ENCODE measurements at regions not wholly inside any gene's neighbourhood (a gene's known extent, or its start where the extent isn't known, plus 50 kb on each side); places are given as distances from the start of the nearest gene placed in this dataset.

- Histone ChIP-seq H3K4me3 (ENCODE audit: low read depth, low read length) (no peak overlapping the region), H3K4me1 (peaks cover 4% of the 10 kb centered on the region), H3K79me2 (no peaks in the 10 kb centered on the region), H3K4me2 (ENCODE audit: low read length) (no peak overlapping the region), H2AFZ (no peak overlapping the region), H3K27ac (no peak overlapping the region), H3K9me3 (ENCODE audit: control insufficient read depth, low read length) (no peaks in the 10 kb centered on the region), H3K27me3 (ENCODE audit: control insufficient read depth, insufficient read depth, low read length) (no peaks in the 10 kb centered on the region), H3K36me3 (ENCODE audit: control insufficient read depth, insufficient read depth, low read length) (no peaks in the 10 kb centered on the region), H3K9ac (no peak overlapping the region)
- no peak for TF ChIP-seq CTCF (IDR thresholded peaks at IDR 0.05)
These were observed 183.0 kb upstream of the PGRMC2 start for GRCh38 chr4:128470492-128471053.

- H3K9ac ChIP-seq = no peak overlapping the region
These were observed 180.7 kb upstream of the PGRMC2 start for GRCh38 chr4:128468123-128468989.

DNA sequence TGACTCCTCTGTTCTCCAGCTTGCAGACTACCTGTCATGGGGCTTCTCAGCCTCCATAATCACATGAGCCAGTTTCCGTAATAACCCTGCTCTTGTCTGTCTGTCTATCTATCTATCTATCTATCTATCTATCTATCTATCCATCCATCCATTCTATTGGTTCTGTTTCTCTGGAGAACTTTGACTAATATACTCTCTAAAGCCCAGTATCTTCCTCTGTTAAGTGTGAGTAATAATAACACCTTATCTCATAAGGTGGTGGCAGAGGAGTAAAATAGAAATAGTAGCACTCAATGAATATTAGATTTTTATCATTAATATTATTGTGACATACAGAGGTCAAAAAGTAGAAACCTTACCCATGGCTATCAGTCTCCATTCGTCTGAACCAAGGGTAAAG is 177.9 kb upstream of the PGRMC2 start:
- Histone ChIP-seq H3K27me3 (ENCODE audit: control insufficient read depth, insufficient read depth, low read length) (no peaks in the 10 kb centered on the region), H3K4me1 (peaks cover 4% of the 10 kb centered on the region)

More at GRCh38 chr4:128468123-128468989, 180.7 kb upstream of the PGRMC2 start:
- no peaks in the 10 kb centered on the region for H3K79me2 ChIP-seq
- TF ChIP-seq CTCF (IDR thresholded peaks at IDR 0.05) = no peak
- no peaks in the 10 kb centered on the region for H3K9me3 ChIP-seq (ENCODE audit: control insufficient read depth, low read length)
- peak overlapping the region; percentile 51 for H3K27ac ChIP-seq
- peak overlapping the region; percentile 32 for H3K4me3 ChIP-seq (ENCODE audit: low read depth, low read length)
- peak overlapping the region; percentile 32 for H3K4me2 ChIP-seq (ENCODE audit: low read length)
- H3K4me1 ChIP-seq = peaks cover 4% of the 10 kb centered on the region
- H3K36me3 ChIP-seq (ENCODE audit: control insufficient read depth, insufficient read depth, low read length) = no peaks in the 10 kb centered on the region
- H3K27me3 ChIP-seq (ENCODE audit: control insufficient read depth, insufficient read depth, low read length) = no peaks in the 10 kb centered on the region
- H2AFZ ChIP-seq = peak overlapping the region; percentile 73

DNA sequence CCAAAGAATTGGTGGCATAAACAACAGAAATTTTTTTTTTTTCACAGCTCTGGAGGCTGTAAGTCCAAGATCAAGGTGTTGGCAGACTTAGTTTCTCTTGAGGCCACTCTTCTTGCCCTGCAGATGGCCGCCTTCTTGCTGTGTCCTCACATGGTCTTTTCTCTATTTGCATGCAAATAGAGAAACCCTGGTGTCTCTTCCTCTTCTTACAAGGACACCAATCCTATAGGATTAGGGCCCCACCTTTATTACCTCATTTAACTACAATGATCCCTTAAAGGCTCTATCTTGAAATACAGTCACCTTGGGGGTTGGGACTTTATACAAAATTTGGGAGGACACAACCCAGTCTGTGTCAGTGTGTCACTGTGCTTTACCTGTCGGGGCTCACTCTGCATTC is 175.4 kb upstream of the PGRMC2 start:
- Histone ChIP-seq H3K4me2 (ENCODE audit: low read length) (no peak overlapping the region), H3K9ac (no peak overlapping the region), H3K79me2 (no peaks in the 10 kb centered on the region), H3K9me3 (ENCODE audit: control insufficient read depth, low read length) (no peaks in the 10 kb centered on the region), H3K4me1 (no peaks in the 10 kb centered on the region), H3K27ac (no peak overlapping the region), H2AFZ (no peak overlapping the region), H3K4me3 (ENCODE audit: low read depth, low read length) (no peak overlapping the region), H3K36me3 (ENCODE audit: control insufficient read depth, insufficient read depth, low read length) (no peaks in the 10 kb centered on the region), H3K27me3 (ENCODE audit: control insufficient read depth, insufficient read depth, low read length) (no peaks in the 10 kb centered on the region)
- no peak for TF ChIP-seq CTCF (IDR thresholded peaks at IDR 0.05)

More for the DNA sequence above, 177.9 kb upstream of the PGRMC2 start:
- Histone ChIP-seq H3K9me3 (ENCODE audit: control insufficient read depth, low read length) (no peaks in the 10 kb centered on the region), H3K79me2 (no peaks in the 10 kb centered on the region), H2AFZ (no peak overlapping the region), H3K36me3 (ENCODE audit: control insufficient read depth, insufficient read depth, low read length) (no peaks in the 10 kb centered on the region), H3K27ac (no peak overlapping the region), H3K4me3 (ENCODE audit: low read depth, low read length) (no peak overlapping the region), H3K4me2 (ENCODE audit: low read length) (no peak overlapping the region), H3K9ac (no peak overlapping the region)
- TF ChIP-seq CTCF (IDR thresholded peaks at IDR 0.05) = no peak

Measured in parathyroid adenoma (tissue), 2 donors.